ENCODE measurements at regions not wholly inside any gene's neighbourhood (a gene's known extent, or its start where the extent isn't known, plus 50 kb on each side); places are given as distances from the start of the nearest gene placed in this dataset.

- H3K4me3 ChIP-seq (replicated peaks; ENCODE audit: low read depth, low read length) = no peak overlapping the region
- no peak for DNase-seq (ENCODE audit: extremely low read depth, low read depth)
- TF ChIP-seq CTCF (IDR thresholded peaks at IDR 0.05; ENCODE audit: low read depth, low read length, missing control alignments) = no peak
These were observed 85.5 kb upstream of the GLI2 start for GRCh38 chr2:120650022-120650644.

GRCh38 chr2:120651818-120652217 is 83.8 kb upstream of the GLI2 start:
- no peak for TF ChIP-seq CTCF (IDR thresholded peaks at IDR 0.05; ENCODE audit: low read depth, low read length, missing control alignments)
- no peak for DNase-seq (ENCODE audit: extremely low read depth, low read depth)
- no peak overlapping the region for H3K4me3 ChIP-seq (replicated peaks; ENCODE audit: low read depth, low read length)

GRCh38 chr2:120653046-120653445 is 82.6 kb upstream of the GLI2 start:
- DNase-seq (ENCODE audit: extremely low read depth, low read depth) = no peak
- no peak for TF ChIP-seq CTCF (IDR thresholded peaks at IDR 0.05; ENCODE audit: low read depth, low read length, missing control alignments)
- H3K4me3 ChIP-seq (replicated peaks; ENCODE audit: low read depth, low read length) = no peak overlapping the region

GRCh38 chr2:120653871-120654270 is 81.8 kb upstream of the GLI2 start:
- TF ChIP-seq CTCF (IDR thresholded peaks at IDR 0.05; ENCODE audit: low read depth, low read length, missing control alignments) = no peak
- no peak for DNase-seq (ENCODE audit: extremely low read depth, low read depth)
- no peak overlapping the region for H3K4me3 ChIP-seq (replicated peaks; ENCODE audit: low read depth, low read length)

- H3K4me3 ChIP-seq (replicated peaks; ENCODE audit: low read depth, low read length) = no peak overlapping the region
- no peak for TF ChIP-seq CTCF (IDR thresholded peaks at IDR 0.05; ENCODE audit: low read depth, low read length, missing control alignments)
- no peak for DNase-seq (ENCODE audit: extremely low read depth, low read depth)
These were observed 81.1 kb upstream of the GLI2 start for GRCh38 chr2:120654381-120655134.

- no peak for DNase-seq (ENCODE audit: extremely low read depth, low read depth)
- TF ChIP-seq CTCF (IDR thresholded peaks at IDR 0.05; ENCODE audit: low read depth, low read length, missing control alignments) = no peak
These were observed 79.3 kb upstream of the GLI2 start for GRCh38 chr2:120656273-120656950.

More at GRCh38 chr2:120656273-120656950, 79.3 kb upstream of the GLI2 start:
- H3K4me3 ChIP-seq (replicated peaks; ENCODE audit: low read depth, low read length) = no peak overlapping the region

All from HFF-Myc (cell line).